ENCODE measurements at regions not wholly inside any gene's neighbourhood (a gene's known extent, or its start where the extent isn't known, plus 50 kb on each side); places are given as distances from the start of the nearest gene placed in this dataset.

- no peak for DNase-seq
Measured at GRCh38 chr17:77809814-77810213, 148.7 kb upstream of the TNRC6C start.

- DNase-seq = no peak
Measured at GRCh38 chr17:77810536-77810935, 148.0 kb upstream of the TNRC6C start.

- no peak for DNase-seq
Measured at GRCh38 chr17:77811521-77811920, 147.0 kb upstream of the TNRC6C start.

GRCh38 chr17:77814091-77814772, 144.3 kb upstream of the TNRC6C start:
- DNase-seq = no peak

- no peak for DNase-seq
Measured at GRCh38 chr17:77815127-77815905, 143.2 kb upstream of the TNRC6C start.

GRCh38 chr17:77817953-77818352, 140.6 kb upstream of the TNRC6C start:
- no peak for DNase-seq

- DNase-seq = no peak
Measured at GRCh38 chr17:77819497-77819896, 139.0 kb upstream of the TNRC6C start.

GRCh38 chr17:77821114-77821513, 137.4 kb upstream of the TNRC6C start:
- DNase-seq = no peak

- no peak for DNase-seq
Measured at GRCh38 chr17:77822302-77823030, 136.0 kb upstream of the TNRC6C start.

- DNase-seq = no peak
Measured at GRCh38 chr17:77824102-77824779, 134.3 kb upstream of the TNRC6C start.

GRCh38 chr17:77824780-77825280, 133.7 kb upstream of the TNRC6C start:
- no peak for DNase-seq

- no peak for DNase-seq
Measured at GRCh38 chr17:77825621-77826020, 132.9 kb upstream of the TNRC6C start.

- DNase-seq = no peak
Measured at GRCh38 chr17:77826132-77826873, 132.2 kb upstream of the TNRC6C start.

- DNase-seq = no peak
Measured at GRCh38 chr17:77827039-77827438, 131.5 kb upstream of the TNRC6C start.

GRCh38 chr17:77827511-77827910, 131.0 kb upstream of the TNRC6C start:
- DNase-seq = no peak

GRCh38 chr17:77828749-77829539, 129.6 kb upstream of the TNRC6C start:
- DNase-seq = no peak

- no peak for DNase-seq
Measured at GRCh38 chr17:77829843-77830799, 128.4 kb upstream of the TNRC6C start.

GRCh38 chr17:77830816-77831473, 127.6 kb upstream of the TNRC6C start:
- no peak for DNase-seq

- DNase-seq = no peak
Measured at GRCh38 chr17:77831474-77832179, 126.9 kb upstream of the TNRC6C start.

All from CD4-positive, alpha-beta T cell treated with Interleukin-21 for 1 hour (primary cell).